Fibroblast of peridontal ligament (primary cell): ENCODE measurements at regions not wholly inside any gene's neighbourhood (a gene's known extent, or its start where the extent isn't known, plus 50 kb on each side); places are given as distances from the start of the nearest gene placed in this dataset.
"Not testable (repeated sequence)": the region's sequence is repeated elsewhere in the genome, so short reads cannot be mapped to it uniquely, and the experiment has no call there.

Source experiments
- DNase-seq: peaks from one replicate; pipeline ENCODE4 v3.0.0-alpha.2; 2010; ENCODE audit errors: extremely low read depth

DNA sequence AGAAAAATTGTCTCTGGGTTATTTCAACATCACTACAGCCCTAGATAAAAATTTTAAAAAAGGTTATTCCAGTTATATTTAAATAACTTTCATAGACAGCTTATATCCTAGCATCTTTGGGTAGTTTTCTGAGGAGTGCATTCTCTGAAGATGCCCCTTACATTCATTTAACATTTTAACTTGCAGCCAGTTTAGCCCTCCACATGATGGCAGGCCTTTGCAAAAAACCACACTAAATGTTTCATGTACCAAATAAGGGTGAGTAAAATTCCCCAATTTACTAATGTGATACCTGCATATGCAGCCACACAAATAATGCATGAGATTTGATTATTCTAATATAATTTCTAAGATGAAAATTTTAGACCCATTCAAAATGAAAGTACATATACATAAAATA, 108.4 kb upstream of the ZWINT start:
- DNase-seq = no peak

GRCh38 chr10:56466005-56466404, 104.9 kb upstream of the ZWINT start:
- DNase-seq = no peak

- DNase-seq = no peak
Measured at GRCh38 chr10:56449770-56450169, 88.7 kb upstream of the ZWINT start.

DNA sequence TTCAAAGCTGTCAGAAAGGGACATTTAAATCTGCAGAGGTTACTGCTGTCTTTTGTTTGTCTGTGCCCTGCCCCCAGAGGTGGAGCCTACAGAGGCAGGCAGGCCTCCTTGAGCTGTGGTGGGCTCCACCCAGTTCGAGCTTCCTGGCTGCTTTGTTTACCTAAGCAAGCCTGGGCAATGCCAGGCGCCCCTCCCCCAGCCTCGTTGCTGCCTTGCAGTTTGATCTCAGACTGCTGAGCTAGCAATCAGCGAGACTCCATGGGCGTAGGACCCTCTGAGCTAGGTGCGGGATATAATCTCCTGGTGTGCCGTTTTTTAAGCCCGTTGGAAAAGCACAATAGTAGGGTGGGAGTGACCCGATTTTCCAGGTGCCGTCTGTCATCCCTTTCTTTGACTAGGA, 86.6 kb upstream of the ZWINT start:
- DNase-seq = not testable (repeated sequence)

DNA sequence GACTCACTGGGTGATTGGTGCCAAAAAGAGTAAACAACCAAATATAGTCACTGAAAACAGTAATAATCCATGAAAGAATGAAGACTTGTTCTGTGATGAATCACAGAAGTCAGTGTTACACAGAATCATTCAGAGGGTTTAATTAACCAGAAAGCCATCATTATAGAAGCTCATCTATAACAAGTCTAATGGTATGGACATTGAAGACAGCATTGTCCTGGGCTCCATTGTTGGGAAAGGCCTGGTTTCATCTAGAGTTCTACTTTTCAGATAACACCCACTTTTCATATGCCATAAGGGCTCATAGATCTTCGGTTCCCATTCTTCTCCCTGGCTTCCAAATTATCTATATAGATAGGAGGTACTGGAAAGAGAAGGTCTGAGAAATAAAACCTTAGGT, 80.3 kb upstream of the ZWINT start:
- not testable (repeated sequence) for DNase-seq
